CD4-positive, alpha-beta T cell (primary cell): ENCODE measurements at regions not wholly inside any gene's neighbourhood (a gene's known extent, or its start where the extent isn't known, plus 50 kb on each side); places are given as distances from the start of the nearest gene placed in this dataset.

ENCODE experiments used
- ATAC-seq: fragments of 200-7000 bp; cut with Tn5 transposase; one replicate; pipeline ENCODE4 v1.10.0; 2022; ENCODE audit warnings: mild to moderate bottlenecking; ENCODE audit not compliant: poor library complexity
- CTCF ChIA-PET: fragments of 350-600 bp; sonication (Branson Sonifier 250); formaldehyde crosslinking; loops from one replicate; lab custom pipeline; 2021; ENCODE audit warnings: antibody characterized with exemption, inconsistent platforms; lab: Charles Lee
- POLR2A ChIA-PET: fragments of 350-600 bp; sonication (Branson Sonifier 250); formaldehyde crosslinking; loops from one replicate; lab custom pipeline; 2021; ENCODE audit warnings: antibody characterized with exemption, inconsistent platforms; lab: Charles Lee
- DNase-seq, 14 experiments: peaks; one replicate each; pipeline ENCODE4 v3.0.0-alpha.2; 2013 to 2020; ENCODE audit warnings: mixed read lengths in 2 of 14
- H3K27ac ChIP-seq, 2 donors: one replicate each; pipeline versions ENCODE4 v1.5.1 to v1.7.0; 2013; ENCODE audit warnings: low read length in 2 of 2, low read depth in 1 of 2, mild to moderate bottlenecking in 1 of 2
- H3K27me3 ChIP-seq, 2 experiments: 1 replicate in 1 of 2; 2 replicates in 1 of 2; pipeline versions ENCODE4 v1.6.1 to v1.7.0; 2013; ENCODE audit warnings: low read length in 2 of 2, control low read depth in 1 of 2, mild to moderate bottlenecking in 1 of 2, moderate library complexity in 1 of 2; ENCODE audit not compliant: insufficient read depth in 2 of 2, control insufficient read depth in 1 of 2
- H3K36me3 ChIP-seq: one replicate; pipeline ENCODE4 v1.6.1; 2013; ENCODE audit warnings: low read length, control low read depth; ENCODE audit not compliant: insufficient read depth
- H3K4me1 ChIP-seq: one replicate; pipeline ENCODE4 v1.6.1; 2013; ENCODE audit warnings: low read length, control low read depth; ENCODE audit not compliant: insufficient read depth
- H3K4me3 ChIP-seq: one replicate; pipeline ENCODE4 v1.5.1; 2013; ENCODE audit warnings: mild to moderate bottlenecking, low read length, moderate library complexity
- H3K9me3 ChIP-seq, 2 experiments: 1 replicate in 1 of 2; 2 replicates in 1 of 2; pipeline versions ENCODE4 v1.6.1 to v1.7.0; 2013; ENCODE audit warnings: low read length in 2 of 2, mild to moderate bottlenecking in 2 of 2, control low read depth in 1 of 2, moderate library complexity in 1 of 2; ENCODE audit not compliant: control insufficient read depth in 1 of 2, insufficient read depth in 1 of 2
- H3K27ac Mint-ChIP-seq: one replicate; pipeline ENCODE4 v1.8.0; 2020; ENCODE audit warnings: mixed read lengths
- H3K27me3 Mint-ChIP-seq: one replicate; pipeline ENCODE4 v1.8.0; 2021; ENCODE audit warnings: mixed read lengths
- H3K36me3 Mint-ChIP-seq: one replicate; pipeline ENCODE4 v1.8.0; 2021; ENCODE audit warnings: low read depth, mixed read lengths
- H3K4me1 Mint-ChIP-seq: one replicate; pipeline ENCODE4 v1.8.0; 2021; ENCODE audit warnings: low read depth, mixed read lengths
- H3K4me3 Mint-ChIP-seq: one replicate; pipeline ENCODE4 v1.8.0; 2020; ENCODE audit warnings: mild to moderate bottlenecking, mixed read lengths
- H3K9me3 Mint-ChIP-seq: one replicate; pipeline ENCODE4 v1.8.0; 2020; ENCODE audit warnings: mixed read lengths
- CTCF ChIP-seq: fragments of 200-600 bp; IDR thresholded peaks from one replicate; pipeline ENCODE4 v1.8.0; 2022; ENCODE audit warnings: antibody characterized with exemption, mild to moderate bottlenecking
- intact Hi-C, 2 experiments: fragments of 100-400 bp; cut with DNase I in 1 of 2; cut with micrococcal nuclease in 1 of 2; formaldehyde crosslinking; loops; one replicate each; pipeline versions ENCODE4 v1.15.1 to v1.9.0; 2023 to 2025; cut with DNase I, micrococcal nuclease

GRCh38 chr2:45166229-45166890 is 157.1 kb upstream of the SIX2 start:
- CTCF ChIA-PET: no interaction called here
- H3K27ac ChIP-seq: no peak overlapping the region
- no peak overlapping the region for H3K4me3 ChIP-seq
- peaks cover 36 to 65% of the 10 kb centered on the region in 2 experiments for H3K27me3 ChIP-seq
- Mint-ChIP-seq H3K27me3 (peaks cover 81% of the 10 kb centered on the region), H3K27ac (no peak overlapping the region), H3K4me3 (no peak overlapping the region), H3K4me1 (no peaks in the 10 kb centered on the region), H3K9me3 (no peaks in the 10 kb centered on the region), H3K36me3 (no peaks in the 10 kb centered on the region)
- no peak for DNase-seq
- no peaks in the 10 kb centered on the region for H3K36me3 ChIP-seq
- no peak for TF ChIP-seq CTCF
- POLR2A ChIA-PET: no interaction called here
- peaks cover 8% of the 10 kb centered on the region for H3K4me1 ChIP-seq
- H3K9me3 ChIP-seq: peaks cover 0 to 11% of the 10 kb centered on the region in 2 experiments
- no peak for ATAC-seq
- intact Hi-C loops: no loop called here

GRCh38 chr2:45162711-45163110 is 153.5 kb upstream of the SIX2 start:
- no peak for ATAC-seq
- DNase-seq: no peak
- Histone ChIP-seq H3K4me1 (no peaks in the 10 kb centered on the region), H3K9me3 (no peaks in the 10 kb centered on the region), H3K36me3 (no peaks in the 10 kb centered on the region), H3K27me3 (peaks cover 7 to 28% of the 10 kb centered on the region in 2 experiments), H3K27ac (no peak overlapping the region), H3K4me3 (no peak overlapping the region)
- H3K27me3 Mint-ChIP-seq: peaks cover 72% of the 10 kb centered on the region
- intact Hi-C loops: no loop called here
- no peaks in the 10 kb centered on the region for H3K9me3 Mint-ChIP-seq
- no peak for TF ChIP-seq CTCF
- H3K27ac Mint-ChIP-seq: no peak overlapping the region
- no peak overlapping the region for H3K4me3 Mint-ChIP-seq
- POLR2A ChIA-PET: no interaction called here
- CTCF ChIA-PET: no interaction called here
- no peaks in the 10 kb centered on the region for H3K4me1 Mint-ChIP-seq
- H3K36me3 Mint-ChIP-seq: no peaks in the 10 kb centered on the region

DNA sequence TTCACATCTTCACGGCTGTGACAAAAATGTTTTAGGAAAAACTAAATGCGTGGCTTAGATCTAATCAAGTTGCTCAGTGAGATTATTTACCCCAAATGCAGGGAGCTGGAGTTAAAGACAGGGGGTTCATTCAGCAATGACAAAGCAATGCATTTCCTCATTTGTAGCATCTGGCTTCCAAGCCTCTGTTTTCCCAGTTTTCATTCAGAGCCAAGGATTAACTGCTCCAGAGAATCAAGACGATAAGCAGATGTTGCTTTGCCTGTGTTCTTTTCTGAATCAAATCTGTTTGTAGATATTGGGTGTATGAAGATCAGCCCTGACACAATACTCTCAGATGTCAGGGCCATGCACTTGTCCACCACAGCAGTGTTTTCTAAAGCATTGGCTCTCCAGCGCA is 147.4 kb upstream of the SIX2 start:
- intact Hi-C loops: no loop called here
- Histone ChIP-seq H3K36me3 (no peaks in the 10 kb centered on the region), H3K27ac (no peak overlapping the region), H3K4me1 (no peaks in the 10 kb centered on the region), H3K4me3 (no peak overlapping the region), H3K9me3 (no peaks in the 10 kb centered on the region), H3K27me3 (peaks cover 0 to 4% of the 10 kb centered on the region in 2 experiments)
- Mint-ChIP-seq H3K4me1 (no peaks in the 10 kb centered on the region), H3K27me3 (peaks cover 26% of the 10 kb centered on the region), H3K36me3 (no peaks in the 10 kb centered on the region), H3K9me3 (no peaks in the 10 kb centered on the region), H3K4me3 (no peak overlapping the region), H3K27ac (no peak overlapping the region)
- no peak for TF ChIP-seq CTCF
- ChIA-PET CTCF (no interaction called here), POLR2A (no interaction called here)
- DNase-seq (no peak), ATAC-seq (no peak)
